Smooth muscle cell (in vitro differentiated cells): ENCODE measurements at regions not wholly inside any gene's neighbourhood (a gene's known extent, or its start where the extent isn't known, plus 50 kb on each side); places are given as distances from the start of the nearest gene placed in this dataset.

Experiments
- DNase-seq: peaks from one replicate; lab custom pipeline; 2025; ENCODE audit not compliant: unreplicated experiment; lab: John Stamatoyannopoulos, UW
- H2AFZ ChIP-seq: fragments of 200-600 bp; sonication (generic); 2 replicates; pipeline ENCODE4 v1.6.0; 2016; ENCODE audit warnings: antibody characterized with exemption, low read depth, mild to moderate bottlenecking
- H3F3A ChIP-seq: fragments of 200-600 bp; sonication (generic); 2 replicates; pipeline ENCODE4 v1.6.0; 2017; ENCODE audit warnings: antibody characterized with exemption, low read depth
- H3K27ac ChIP-seq: fragments of 200-600 bp; sonication (generic); 2 replicates; pipeline ENCODE4 v1.5.1; 2016; ENCODE audit warnings: low read depth, mild to moderate bottlenecking
- H3K27me3 ChIP-seq: fragments of 200-600 bp; sonication (generic); 2 replicates; pipeline ENCODE4 v1.6.1; 2016; ENCODE audit warnings: low read depth, mild to moderate bottlenecking
- H3K36me3 ChIP-seq: fragments of 200-600 bp; sonication (generic); 2 replicates; pipeline ENCODE4 v1.5.1; 2016; ENCODE audit warnings: low read depth
- H3K4me1 ChIP-seq: fragments of 200-600 bp; sonication (generic); 2 replicates; pipeline ENCODE4 v1.5.1; 2016; ENCODE audit warnings: low read depth
- H3K4me2 ChIP-seq: fragments of 200-600 bp; sonication (generic); 2 replicates; pipeline ENCODE4 v1.6.0; 2016; ENCODE audit warnings: mild to moderate bottlenecking
- H3K4me3 ChIP-seq: fragments of 200-600 bp; sonication (generic); 2 replicates; pipeline ENCODE4 v1.5.1; 2016; ENCODE audit warnings: mild to moderate bottlenecking
- H3K79me2 ChIP-seq: fragments of 200-600 bp; sonication (generic); 2 replicates; pipeline ENCODE4 v1.6.0; 2016; ENCODE audit warnings: low read depth, mild to moderate bottlenecking
- H3K9ac ChIP-seq: fragments of 200-600 bp; sonication (generic); 2 replicates; pipeline ENCODE4 v1.6.0; 2016; ENCODE audit warnings: low read depth
- H3K9me3 ChIP-seq: fragments of 200-600 bp; sonication (generic); replicated peaks from 2 replicates; pipeline ENCODE4 v1.5.1; 2016; ENCODE audit warnings: low read depth
- H4K20me1 ChIP-seq: fragments of 200-600 bp; sonication (generic); 2 replicates; pipeline ENCODE4 v1.6.0; 2016; ENCODE audit warnings: low read depth
- CTCF ChIP-seq: fragments of 200-600 bp; sonication (generic); IDR thresholded peaks from 2 replicates; pipeline ENCODE4 v1.5.1; 2017; ENCODE audit warnings: borderline replicate concordance, mild to moderate bottlenecking, antibody characterized with exemption; ENCODE audit not compliant: insufficient read depth, poor library complexity, severe bottlenecking
- WGBS: methylation state at CpG from one replicate; pipeline ENCODE4 v1.1.7; 2016; ENCODE audit warnings: low lambda C conversion rate; 5-methylcytosine and 5-hydroxymethylcytosine counted together

- no peak overlapping the region for H2AFZ ChIP-seq
- DNase-seq, result no peak
- H3K9me3 ChIP-seq, result no peaks in the 10 kb centered on the region
- H3K27ac ChIP-seq, result no peak overlapping the region
- no peak overlapping the region for H3K4me2 ChIP-seq
- WGBS, result 93% methylated on average over 3 of the region's 3 CpGs
- H3F3A ChIP-seq, result no peaks in the 10 kb centered on the region
- no peaks in the 10 kb centered on the region for H4K20me1 ChIP-seq
- no peaks in the 10 kb centered on the region for H3K27me3 ChIP-seq
- TF ChIP-seq CTCF, result no peak
- no peaks in the 10 kb centered on the region for H3K36me3 ChIP-seq
- no peaks in the 10 kb centered on the region for H3K4me1 ChIP-seq
- no peaks in the 10 kb centered on the region for H3K79me2 ChIP-seq
- H3K4me3 ChIP-seq, result no peak overlapping the region
- no peak overlapping the region for H3K9ac ChIP-seq
Measured at GRCh38 chr6:71049198-71049770, 92.4 kb upstream of the B3GAT2 start.

- no peaks in the 10 kb centered on the region for H3K79me2 ChIP-seq
- H3K36me3 ChIP-seq, result no peaks in the 10 kb centered on the region
- no peak overlapping the region for H3K4me2 ChIP-seq
- no peak overlapping the region for H3K27ac ChIP-seq
- no peak overlapping the region for H2AFZ ChIP-seq
- no peak for TF ChIP-seq CTCF
- H3F3A ChIP-seq, result no peaks in the 10 kb centered on the region
- H3K4me1 ChIP-seq, result no peaks in the 10 kb centered on the region
- H3K9ac ChIP-seq, result no peak overlapping the region
- no peaks in the 10 kb centered on the region for H3K9me3 ChIP-seq
- no peak for DNase-seq
- H4K20me1 ChIP-seq, result no peaks in the 10 kb centered on the region
- no peaks in the 10 kb centered on the region for H3K27me3 ChIP-seq
- 99% methylated on average over 4 of the region's 4 CpGs for WGBS
- no peak overlapping the region for H3K4me3 ChIP-seq
Measured at GRCh38 chr6:71053475-71053874, 96.6 kb upstream of the B3GAT2 start.

GRCh38 chr6:71056656-71057055 lies 99.8 kb upstream of the B3GAT2 start:
- H3K79me2 ChIP-seq, result no peaks in the 10 kb centered on the region
- no peak overlapping the region for H2AFZ ChIP-seq
- no peak overlapping the region for H3K9ac ChIP-seq
- H3K27ac ChIP-seq, result no peak overlapping the region
- H3F3A ChIP-seq, result no peaks in the 10 kb centered on the region
- H3K36me3 ChIP-seq, result no peaks in the 10 kb centered on the region
- H4K20me1 ChIP-seq, result no peaks in the 10 kb centered on the region
- WGBS, result 67% methylated on average over 2 of the region's 2 CpGs
- TF ChIP-seq CTCF, result no peak
- H3K4me2 ChIP-seq, result no peak overlapping the region
- no peaks in the 10 kb centered on the region for H3K9me3 ChIP-seq
- no peaks in the 10 kb centered on the region for H3K4me1 ChIP-seq
- no peak for DNase-seq
- H3K4me3 ChIP-seq, result no peak overlapping the region
- no peaks in the 10 kb centered on the region for H3K27me3 ChIP-seq

GRCh38 chr6:71066153-71066552 lies 109.3 kb upstream of the B3GAT2 start:
- DNase-seq, result no peak
- H4K20me1 ChIP-seq, result no peaks in the 10 kb centered on the region
- no peaks in the 10 kb centered on the region for H3K4me1 ChIP-seq
- no peak overlapping the region for H3K27ac ChIP-seq
- no peak for TF ChIP-seq CTCF
- H2AFZ ChIP-seq, result no peak overlapping the region
- H3K4me3 ChIP-seq, result no peak overlapping the region
- no peaks in the 10 kb centered on the region for H3K36me3 ChIP-seq
- no peak overlapping the region for H3K9ac ChIP-seq
- H3K79me2 ChIP-seq, result no peaks in the 10 kb centered on the region
- H3K9me3 ChIP-seq, result no peaks in the 10 kb centered on the region
- H3K27me3 ChIP-seq, result no peaks in the 10 kb centered on the region
- no peak overlapping the region for H3K4me2 ChIP-seq
- H3F3A ChIP-seq, result no peaks in the 10 kb centered on the region
- WGBS, result 92% methylated on average over 1 of the region's 1 CpG
